OCI-LY1 (cell line): ENCODE measurements at regions not wholly inside any gene's neighbourhood (a gene's known extent, or its start where the extent isn't known, plus 50 kb on each side); places are given as distances from the start of the nearest gene placed in this dataset.

Experiments
- CTCF ChIP-seq: fragments of 200-600 bp; sonication (generic), shearing (Covaris generic); IDR thresholded peaks from 2 replicates; pipeline ENCODE4 v1.5.1; 2017; ENCODE audit warnings: mild to moderate bottlenecking, antibody characterized with exemption, low read length, moderate library complexity, mixed read lengths
- EZH2 ChIP-seq: fragments of 200-600 bp; sonication (generic), shearing (Covaris generic); IDR thresholded peaks from 2 replicates; pipeline ENCODE4 v1.8.0; 2017; ENCODE audit warnings: borderline replicate concordance, mixed run types, mild to moderate bottlenecking, antibody characterized with exemption, low read length, moderate library complexity, mixed read lengths

- TF ChIP-seq CTCF (no peak), EZH2 (no peak)
These were observed 279.4 kb upstream of the SYT1 start for GRCh38 chr12:78585132-78585531.
